ENCODE measurements at regions not wholly inside any gene's neighbourhood (a gene's known extent, or its start where the extent isn't known, plus 50 kb on each side); places are given as distances from the start of the nearest gene placed in this dataset.
"Not testable (repeated sequence)": the region's sequence is repeated elsewhere in the genome, so short reads cannot be mapped to it uniquely, and the experiment has no call there.

- H3K4me3 ChIP-seq (replicated peaks in 1 of 2; ENCODE audit: low read depth in 2 of 2, low read length in 2 of 2), result not testable (repeated sequence)
- DNase-seq (ENCODE audit: low read depth in 2 of 2), result peak; percentile 82 to 86
- peak; percentile 48 for TF ChIP-seq CTCF (IDR thresholded peaks at IDR 0.05; ENCODE audit: low read depth, low read length)
These were observed 76.7 kb upstream of the NEK3 start for GRCh38 chr13:52235900-52236595.

- DNase-seq (ENCODE audit: low read depth in 2 of 2); H3K4me3 ChIP-seq (replicated peaks in 1 of 2; ENCODE audit: low read depth in 2 of 2, low read length in 2 of 2): not testable (repeated sequence)
These were observed 75.5 kb upstream of the NEK3 start for GRCh38 chr13:52234928-52235327.

GRCh38 chr13:52223063-52223462 lies 63.7 kb upstream of the NEK3 start:
- not testable (repeated sequence) for H3K4me3 ChIP-seq (replicated peaks in 1 of 2; ENCODE audit: low read depth in 2 of 2, low read length in 2 of 2); DNase-seq (ENCODE audit: low read depth in 2 of 2)

- not testable (repeated sequence) for H3K4me3 ChIP-seq (replicated peaks in 1 of 2; ENCODE audit: low read depth in 2 of 2, low read length in 2 of 2); DNase-seq (ENCODE audit: low read depth in 2 of 2)
These were observed 54.5 kb upstream of the NEK3 start for GRCh38 chr13:52213920-52214319.

- DNase-seq (ENCODE audit: low read depth in 2 of 2); H3K4me3 ChIP-seq (replicated peaks in 1 of 2; ENCODE audit: low read depth in 2 of 2, low read length in 2 of 2): not testable (repeated sequence)
These were observed 53.5 kb upstream of the NEK3 start for GRCh38 chr13:52212886-52213285.

GRCh38 chr13:52211416-52211776 lies 52.0 kb upstream of the NEK3 start:
- H3K4me3 ChIP-seq (replicated peaks in 1 of 2; ENCODE audit: low read depth in 2 of 2, low read length in 2 of 2); DNase-seq (ENCODE audit: low read depth in 2 of 2): not testable (repeated sequence)

- not testable (repeated sequence) for DNase-seq (ENCODE audit: low read depth in 2 of 2); H3K4me3 ChIP-seq (replicated peaks in 1 of 2; ENCODE audit: low read depth in 2 of 2, low read length in 2 of 2)
These were observed 51.4 kb upstream of the NEK3 start for GRCh38 chr13:52210564-52211415.
